Myocyte (in vitro differentiated cells): ENCODE measurements at regions not wholly inside any gene's neighbourhood (a gene's known extent, or its start where the extent isn't known, plus 50 kb on each side); places are given as distances from the start of the nearest gene placed in this dataset.
"Not testable (repeated sequence)": the region's sequence is repeated elsewhere in the genome, so short reads cannot be mapped to it uniquely, and the experiment has no call there.

Experiments
- DNase-seq: peaks from one replicate; pipeline ENCODE4 v3.0.0-alpha.2; 2012; ENCODE audit warnings: low read depth

- DNase-seq, result no peak
These were observed 140.9 kb downstream of the MZT1 start for GRCh38 chr13:72586518-72586917.

GRCh38 chr13:72585254-72585653 lies 142.2 kb downstream of the MZT1 start:
- no peak for DNase-seq

GRCh38 chr13:72571191-72571590 lies 156.2 kb downstream of the MZT1 start:
- DNase-seq, result no peak

- no peak for DNase-seq
These were observed 157.4 kb downstream of the MZT1 start for GRCh38 chr13:72570019-72570418.

GRCh38 chr13:72567566-72567965 lies 159.9 kb downstream of the MZT1 start:
- DNase-seq, result no peak

- DNase-seq, result no peak
These were observed 160.9 kb downstream of the MZT1 start for GRCh38 chr13:72566526-72566925.

- peak; percentile 28 for DNase-seq
These were observed 161.5 kb downstream of the MZT1 start for GRCh38 chr13:72565893-72566292.

GRCh38 chr13:72562686-72563085 lies 164.7 kb downstream of the MZT1 start:
- DNase-seq, result no peak

GRCh38 chr13:72561791-72562190 lies 165.6 kb downstream of the MZT1 start:
- no peak for DNase-seq

GRCh38 chr13:72559716-72560115 lies 167.7 kb downstream of the MZT1 start:
- DNase-seq, result no peak

GRCh38 chr13:72556945-72557344 lies 170.5 kb downstream of the MZT1 start:
- no peak for DNase-seq

- DNase-seq, result no peak
These were observed 171.8 kb downstream of the MZT1 start for GRCh38 chr13:72555601-72556000.

GRCh38 chr13:72552731-72553130 lies 174.7 kb downstream of the MZT1 start:
- DNase-seq, result no peak

GRCh38 chr13:72545895-72546294 lies 181.5 kb downstream of the MZT1 start:
- DNase-seq, result not testable (repeated sequence)

- DNase-seq, result no peak
These were observed 182.3 kb downstream of the MZT1 start for GRCh38 chr13:72545030-72545719.

GRCh38 chr13:72544042-72544441 lies 183.4 kb downstream of the MZT1 start:
- no peak for DNase-seq

- DNase-seq, result no peak
These were observed 185.2 kb downstream of the MZT1 start for GRCh38 chr13:72542241-72542640.

GRCh38 chr13:72541674-72542073 lies 185.8 kb downstream of the MZT1 start:
- no peak for DNase-seq

GRCh38 chr13:72540881-72541280 lies 186.5 kb downstream of the MZT1 start:
- no peak for DNase-seq

- no peak for DNase-seq
These were observed 187.5 kb downstream of the MZT1 start for GRCh38 chr13:72539925-72540324.

GRCh38 chr13:72537782-72538181 lies 189.6 kb downstream of the MZT1 start:
- DNase-seq, result no peak

- no peak for DNase-seq
These were observed 190.0 kb downstream of the MZT1 start for GRCh38 chr13:72537395-72537780.

GRCh38 chr13:72536714-72537394 lies 190.6 kb downstream of the MZT1 start:
- DNase-seq, result no peak
